Stimulated activated CD8-positive, alpha-beta memory T cell treated with anti-CD3 and anti-CD28 coated beads, Interleukin-4, amount 100 ng/mL, for 1 hour (primary cell): ENCODE measurements at regions not wholly inside any gene's neighbourhood (a gene's known extent, or its start where the extent isn't known, plus 50 kb on each side); places are given as distances from the start of the nearest gene placed in this dataset.

Source experiments
- DNase-seq, 2 donors: peaks; one replicate each; pipeline ENCODE4 v3.0.0-alpha.2; 2020; ENCODE audit warnings: low read depth in 2 of 2, low spot score in 1 of 2

DNA sequence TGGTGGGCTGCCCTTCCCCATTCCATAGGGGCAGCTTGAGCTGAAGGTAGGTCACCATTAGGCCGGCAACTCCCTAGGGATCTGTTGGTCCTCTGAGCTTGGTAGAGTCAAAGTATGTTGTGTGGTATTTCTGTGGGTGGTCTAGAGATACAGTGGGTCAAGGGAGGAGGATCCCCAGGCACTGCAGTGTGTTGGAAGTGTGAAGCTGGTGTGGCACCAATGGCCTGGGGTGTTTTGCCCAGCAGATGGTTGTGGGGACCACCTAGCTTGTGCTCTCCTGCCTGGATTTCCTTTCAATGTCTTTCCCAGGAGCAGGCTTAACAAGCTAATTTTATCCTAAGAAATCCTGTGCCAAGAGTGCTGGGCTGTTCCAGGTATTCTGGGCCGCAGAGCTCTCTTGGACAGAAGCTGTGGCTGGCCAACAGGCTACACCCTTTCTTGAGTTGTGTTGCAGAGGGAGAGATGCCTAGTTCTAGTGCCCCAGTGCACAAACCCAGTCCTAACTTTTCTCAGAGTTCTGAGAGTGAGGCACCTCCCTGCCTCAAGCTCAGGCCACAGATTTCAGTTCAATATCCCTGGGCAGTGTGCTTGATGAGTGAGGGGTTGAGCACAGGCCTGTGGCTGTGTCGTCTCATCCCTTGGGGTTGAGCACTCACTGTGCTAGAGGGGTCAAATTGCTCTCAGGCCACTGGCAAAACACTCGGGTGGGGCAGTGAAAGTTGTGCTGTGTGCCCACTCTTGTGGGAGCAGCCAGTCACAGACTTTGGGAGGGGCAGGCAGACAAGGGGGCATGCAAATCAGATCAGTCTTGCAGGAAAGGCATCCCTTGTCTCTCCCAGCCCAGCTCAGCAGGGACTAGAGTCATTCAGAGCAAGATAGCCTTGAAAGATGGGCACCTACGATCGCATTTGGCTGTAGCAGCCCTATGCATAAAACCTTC lies 1806.1 kb upstream of the MIR17HG start:
- DNase-seq: no peak

- DNase-seq: no peak
These were observed 1796.5 kb upstream of the MIR17HG start for GRCh38 chr13:89550938-89551337.

GRCh38 chr13:89554801-89555200 lies 1792.7 kb upstream of the MIR17HG start:
- DNase-seq: no peak

- no peak for DNase-seq
These were observed 1781.9 kb upstream of the MIR17HG start for GRCh38 chr13:89565476-89566100.

- DNase-seq: no peak
These were observed 1780.5 kb upstream of the MIR17HG start for GRCh38 chr13:89567025-89567424.

GRCh38 chr13:89568276-89568675 lies 1779.2 kb upstream of the MIR17HG start:
- no peak for DNase-seq

- DNase-seq: no peak
These were observed 1778.7 kb upstream of the MIR17HG start for GRCh38 chr13:89568746-89569145.

DNA sequence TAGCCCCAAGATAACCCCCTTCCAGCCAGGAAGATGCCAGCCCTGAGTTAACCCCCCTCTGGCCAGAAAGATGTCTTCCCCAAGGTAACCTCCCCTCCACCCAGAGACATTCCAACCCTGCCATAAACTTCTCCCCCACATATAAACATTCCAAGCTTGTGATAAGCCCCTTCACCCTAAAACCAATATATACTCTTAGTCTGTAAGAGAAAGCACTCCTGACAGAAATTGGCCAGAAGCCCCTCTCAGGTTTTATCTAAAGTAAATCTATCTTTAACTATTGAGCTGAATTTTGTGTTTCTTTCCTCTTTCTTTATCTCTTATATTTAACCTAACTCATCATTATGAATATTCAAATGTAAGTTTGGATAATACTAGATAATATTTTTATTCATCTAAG lies 1775.8 kb upstream of the MIR17HG start:
- DNase-seq: no peak

- no peak for DNase-seq
These were observed 1773.4 kb upstream of the MIR17HG start for GRCh38 chr13:89574077-89574476.

DNA sequence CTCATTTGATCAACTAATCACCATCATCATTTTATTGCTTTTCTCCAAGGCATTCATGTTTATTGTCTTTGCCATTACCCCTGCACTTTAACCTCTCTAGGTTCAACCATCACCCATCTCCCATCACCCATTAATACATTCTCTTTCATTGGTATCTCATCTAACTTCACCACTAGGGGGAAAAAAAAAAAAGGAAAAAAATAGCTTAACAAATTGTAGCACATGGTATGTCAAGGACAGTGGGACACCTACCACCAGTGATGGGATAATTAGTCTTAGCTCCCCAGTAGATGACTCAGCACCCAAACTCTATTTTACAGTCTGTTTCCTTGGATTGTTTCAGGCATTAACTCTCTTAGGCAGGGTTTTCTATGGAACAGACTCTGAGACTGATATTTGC lies 1770.2 kb upstream of the MIR17HG start:
- no peak for DNase-seq

- no peak for DNase-seq
These were observed 1763.3 kb upstream of the MIR17HG start for GRCh38 chr13:89584058-89584620.

GRCh38 chr13:89602655-89603054 lies 1744.8 kb upstream of the MIR17HG start:
- no peak for DNase-seq

DNA sequence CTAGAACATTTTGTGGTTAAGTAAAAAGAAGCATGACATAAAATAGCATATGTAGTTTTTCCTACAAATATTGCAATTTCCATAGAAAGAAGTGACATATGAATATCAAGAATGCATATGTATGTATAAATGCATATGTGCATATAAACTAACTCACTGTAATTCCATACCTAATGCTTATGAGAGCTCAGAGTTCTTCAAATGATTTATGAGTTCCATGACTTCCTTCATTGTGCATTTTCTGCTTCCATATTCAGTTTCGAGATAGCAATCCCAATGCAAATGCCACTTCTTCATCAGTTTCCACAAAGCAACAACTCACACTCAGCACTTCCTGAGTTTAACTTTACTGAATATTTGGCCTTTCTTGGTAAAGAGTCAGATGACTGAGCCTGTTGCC lies 1744.3 kb upstream of the MIR17HG start:
- no peak for DNase-seq

DNA sequence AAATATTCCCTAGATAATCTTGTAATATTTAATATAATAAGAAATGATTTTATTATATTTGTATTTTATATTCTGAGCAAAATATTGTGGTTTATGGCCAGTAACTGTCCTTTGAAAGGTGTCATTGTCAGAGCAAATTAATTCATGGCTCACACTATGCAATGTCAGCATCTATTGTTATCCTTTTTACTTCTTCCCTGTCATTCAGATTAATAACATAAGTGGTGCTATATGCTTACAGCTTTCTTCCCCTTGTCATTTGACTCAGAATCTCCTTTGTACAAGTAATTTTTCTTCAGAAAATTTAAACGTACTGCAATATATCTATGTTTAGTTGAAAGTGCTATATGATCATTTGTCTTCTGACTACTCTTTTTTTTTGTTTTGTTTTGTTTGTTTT lies 1738.2 kb upstream of the MIR17HG start:
- DNase-seq: no peak

GRCh38 chr13:89610331-89610730 lies 1737.2 kb upstream of the MIR17HG start:
- no peak for DNase-seq

GRCh38 chr13:89610881-89611280 lies 1736.6 kb upstream of the MIR17HG start:
- no peak for DNase-seq

GRCh38 chr13:89627996-89628395 lies 1719.5 kb upstream of the MIR17HG start:
- no peak for DNase-seq

DNA sequence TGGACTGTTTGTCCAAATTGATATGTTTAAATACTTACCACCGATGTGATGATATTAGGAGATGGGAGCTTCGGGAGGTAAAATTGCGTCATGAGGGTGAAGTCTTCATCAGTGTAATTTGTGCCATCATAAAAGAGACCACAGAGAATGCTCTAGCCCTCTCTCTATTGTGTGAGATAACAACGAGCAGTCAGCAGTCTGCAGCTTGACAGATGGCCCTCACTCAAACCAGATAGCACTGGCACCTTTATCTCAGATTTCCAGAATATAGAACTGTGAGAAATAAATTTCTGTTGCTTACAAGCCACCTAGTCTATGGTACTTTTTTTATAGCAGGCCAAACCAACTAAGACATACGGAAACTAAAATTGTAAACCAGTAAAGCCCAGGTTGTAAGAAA lies 1718.9 kb upstream of the MIR17HG start:
- no peak for DNase-seq

- DNase-seq: no peak
These were observed 1697.3 kb upstream of the MIR17HG start for GRCh38 chr13:89650226-89650625.

- no peak for DNase-seq
These were observed 1686.7 kb upstream of the MIR17HG start for GRCh38 chr13:89660752-89661151.

- DNase-seq: no peak
These were observed 1673.6 kb upstream of the MIR17HG start for GRCh38 chr13:89673789-89674311.
